K562 (cell line): ENCODE measurements at regions not wholly inside any gene's neighbourhood (a gene's known extent, or its start where the extent isn't known, plus 50 kb on each side); places are given as distances from the start of the nearest gene placed in this dataset.

Experiments
- ATAC-seq: fragments of 200-7000 bp; cut with Tn5 transposase; 3 replicates; pipeline ENCODE4 v1.9.1; 2020; ENCODE audit warnings: moderate library complexity
- BruUV-seq: library from RNA; stranded (reverse); fragments of 400-500 nt; replicated peaks from 2 replicates; lab custom pipeline; 2021; lab: Mats Ljungman, UMichigan
- CTCF ChIA-PET: fragments of 300-600 bp; formaldehyde crosslinking; extraction: SDS; loops from one replicate; lab custom pipeline; 2021; ENCODE audit warnings: low intra/inter-chr PET ratio; lab: Yijun Ruan, JAX
- POLR2A ChIA-PET: fragments of 300-600, 350-650 bp; sonication (Branson Sonifier 250); formaldehyde crosslinking; extraction: SDS; loops from one replicate; lab custom pipeline; 2021; ENCODE audit warnings: antibody characterized with exemption, inconsistent platforms; lab: Yijun Ruan, JAX
- DNase-seq, 4 experiments: peaks; one replicate each; pipeline versions ENCODE4 v3.0.0 to v3.0.0-alpha.2; 2011 to 2018; ENCODE audit warnings: low spot score in 3 of 4, mixed read lengths in 3 of 4; ENCODE audit errors: extremely low read depth in 1 of 4
- FAIRE-seq: peaks from 2 replicates; lab custom pipeline; 2011; peaks lifted over from hg19 to GRCh38; lab: Jason Lieb, UNC
- H2AFZ ChIP-seq: 2 replicates; pipeline ENCODE4 v1.6.0; 2011; ENCODE audit warnings: low read depth, low read length, control low read depth, inconsistent platforms
- H3K27ac ChIP-seq: fragments of 200-600 bp; 3 replicates; pipeline ENCODE4 v1.8.0; 2011; ENCODE audit warnings: low read depth, mild to moderate bottlenecking, control low read depth, inconsistent platforms, low read length, moderate library complexity, mixed read lengths; ENCODE audit errors: extremely low read depth
- H3K27me3 ChIP-seq, 2 experiments: fragments of 300-600 bp in 1 of 2; 2 replicates in 1 of 2; 3 replicates in 1 of 2; pipeline versions ENCODE4 v1.6.0 to v1.8.0; 2011; ENCODE audit warnings: inconsistent platforms in 2 of 2, low read length in 2 of 2, mild to moderate bottlenecking in 1 of 2, mixed read lengths in 1 of 2, moderate library complexity in 1 of 2; ENCODE audit not compliant: control insufficient read depth in 2 of 2, insufficient read depth in 2 of 2
- H3K36me3 ChIP-seq: fragments of 300-600 bp; 3 replicates; pipeline ENCODE4 v1.8.0; 2011; ENCODE audit warnings: mild to moderate bottlenecking, low read length, inconsistent platforms; ENCODE audit not compliant: control insufficient read depth, insufficient read depth
- H3K4me1 ChIP-seq, 2 experiments: fragments of 200-600 bp in 1 of 2; replicated peaks in 1 of 2; 2 replicates in 1 of 2; 3 replicates in 1 of 2; pipeline versions ENCODE4 v1.5.1 to v1.8.0; 2011; ENCODE audit warnings: inconsistent platforms in 2 of 2, low read length in 2 of 2, mild to moderate bottlenecking in 1 of 2, mixed read lengths in 1 of 2, moderate library complexity in 1 of 2; ENCODE audit not compliant: control insufficient read depth in 2 of 2, insufficient read depth in 2 of 2
- H3K4me2 ChIP-seq: 2 replicates; pipeline ENCODE4 v1.6.1; 2011; ENCODE audit warnings: low read length, control low read depth, inconsistent platforms, mixed read lengths; ENCODE audit not compliant: insufficient read depth
- H3K4me3 ChIP-seq: fragments of 200-600 bp; sonication (generic), shearing (Covaris generic); 2 replicates; pipeline ENCODE4 v1.5.1; 2016; ENCODE audit warnings: control low read depth, inconsistent platforms
- H3K79me2 ChIP-seq: fragments of 200-600 bp; 3 replicates; pipeline ENCODE4 v1.8.0; 2011; ENCODE audit warnings: low read length, inconsistent platforms; ENCODE audit not compliant: control insufficient read depth, insufficient read depth
- H3K9ac ChIP-seq, 2 experiments: 2 replicates each; pipeline versions ENCODE4 v1.6.0 to v1.6.1; 2011; ENCODE audit warnings: low read depth in 2 of 2, low read length in 2 of 2, control low read depth in 1 of 2, inconsistent platforms in 1 of 2, mild to moderate bottlenecking in 1 of 2, mixed read lengths in 1 of 2; ENCODE audit not compliant: insufficient read depth in 1 of 2
- H3K9me1 ChIP-seq: one replicate; pipeline ENCODE4 v1.6.0; 2011; ENCODE audit warnings: inconsistent platforms, mild to moderate bottlenecking, low read length, moderate library complexity; ENCODE audit not compliant: control insufficient read depth, insufficient read depth
- H3K9me3 ChIP-seq: replicated peaks from 2 replicates; pipeline ENCODE4 v1.5.1; 2011; ENCODE audit warnings: low read depth, low read length, inconsistent platforms; ENCODE audit not compliant: control insufficient read depth, insufficient read depth
- H4K20me1 ChIP-seq: replicated peaks from 2 replicates; pipeline ENCODE4 v1.6.1; 2011; ENCODE audit warnings: low read length, inconsistent platforms, mixed read lengths; ENCODE audit not compliant: control insufficient read depth, insufficient read depth
- MEF2A ChIP-seq: IDR thresholded peaks from 2 replicates; pipeline ENCODE4 v1.6.1; 2011; ENCODE audit warnings: low read depth, mild to moderate bottlenecking, low read length, moderate library complexity; ENCODE audit not compliant: control insufficient read depth
- MYBL2 ChIP-seq, 2 experiments: fragments of 450-650 bp in 1 of 2; sonication (generic) in 1 of 2; formaldehyde crosslinking in 1 of 2; IDR thresholded peaks; 2 replicates each; pipeline versions ENCODE4 v1.6.1 to v1.8.1; 2017 to 2022; ENCODE audit warnings: borderline replicate concordance in 1 of 2, inconsistent platforms in 1 of 2, low read depth in 1 of 2, mild to moderate bottlenecking in 1 of 2, missing genetic modification reagents in 1 of 2, moderate library complexity in 1 of 2
- RBM39 ChIP-seq: fragments of 200-400 bp; formaldehyde crosslinking; optimal IDR thresholded peaks from 2 replicates; pipeline ENCODE3; 2018; ENCODE audit warnings: low read depth, low read length
- ZNF184 ChIP-seq: sonication (generic); formaldehyde crosslinking; IDR thresholded peaks from 2 replicates; pipeline ENCODE4 v1.5.0; 2020; ENCODE audit warnings: missing genetic modification reagents
- in situ Hi-C: fragments of 300-500 bp; cut with MboI; formaldehyde crosslinking; loops from 4 replicates; pipeline ENCODE4 v1.15.0; 2018; ENCODE audit warnings: inconsistent platforms, mixed read lengths
- intact Hi-C: fragments of 100-400 bp; cut with micrococcal nuclease; formaldehyde crosslinking; loops from 2 replicates; pipeline ENCODE4 v1.14.2; 2022
- TF ChIP-seq, protein P1 (sequence below), 2 experiments: IDR thresholded peaks; 2 replicates each; pipeline ENCODE4 v1.6.1; 2011; ENCODE audit warnings: borderline replicate concordance in 1 of 2, control low read depth in 1 of 2, low read depth in 1 of 2, low read length in 1 of 2, mild to moderate bottlenecking in 1 of 2, mixed read lengths in 1 of 2, moderate library complexity in 1 of 2; ENCODE audit not compliant: insufficient read depth in 1 of 2, insufficient read length in 1 of 2, poor library complexity in 1 of 2, severe bottlenecking in 1 of 2; ENCODE audit errors: extremely low read depth in 1 of 2

DNA sequence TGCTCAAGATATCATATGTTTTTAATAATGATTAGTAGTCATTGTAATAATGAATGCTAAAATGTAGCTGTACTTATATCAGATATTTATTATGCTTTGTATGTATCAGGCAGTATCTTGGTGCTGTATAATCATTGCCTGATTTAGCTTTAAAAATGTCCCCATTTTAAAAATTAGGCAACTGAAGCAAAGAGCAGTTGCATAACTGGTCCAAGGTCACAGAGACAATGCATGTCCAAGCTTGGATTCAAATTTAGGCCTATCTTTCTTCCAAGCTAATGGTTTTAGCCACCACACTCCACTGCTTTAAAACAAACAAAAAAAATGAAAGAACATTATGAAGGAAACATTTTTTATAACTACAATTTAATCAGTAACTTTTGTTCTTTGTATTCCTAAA, 725.8 kb upstream of the RAG2 start:
- Histone ChIP-seq H3K4me1 (no peaks in the 10 kb centered on the region), H3K27me3 (no peaks in the 10 kb centered on the region), H3K9me3 (no peaks in the 10 kb centered on the region), H3K79me2 (no peaks in the 10 kb centered on the region), H3K4me2 (no peak overlapping the region), H3K9me1 (no peaks in the 10 kb centered on the region), H3K27ac (no peak overlapping the region), H2AFZ (no peak overlapping the region), H4K20me1 (no peaks in the 10 kb centered on the region), H3K36me3 (no peaks in the 10 kb centered on the region), H3K9ac (no peak overlapping the region), H3K4me3 (no peak overlapping the region)
- FAIRE-seq = no peak
- DNase-seq = no peak
- BruUV-seq = no TSS peak
- ChIA-PET CTCF (no interaction called here), POLR2A (no interaction called here)
- TF ChIP-seq, protein P1, sequence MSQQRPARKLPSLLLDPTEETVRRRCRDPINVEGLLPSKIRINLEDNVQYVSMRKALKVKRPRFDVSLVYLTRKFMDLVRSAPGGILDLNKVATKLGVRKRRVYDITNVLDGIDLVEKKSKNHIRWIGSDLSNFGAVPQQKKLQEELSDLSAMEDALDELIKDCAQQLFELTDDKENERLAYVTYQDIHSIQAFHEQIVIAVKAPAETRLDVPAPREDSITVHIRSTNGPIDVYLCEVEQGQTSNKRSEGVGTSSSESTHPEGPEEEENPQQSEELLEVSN (IDR thresholded peaks at IDR 0.05; ENCODE audit: borderline replicate concordance in 1 of 2, extremely low read depth in 1 of 2, insufficient read depth in 1 of 2, insufficient read length in 1 of 2, low read depth in 1 of 2, low read length in 1 of 2, poor library complexity in 1 of 2, severe bottlenecking in 1 of 2) = no peak
- TF ChIP-seq ZNF184 (CRISPR knock-in tag) (no peak), RBM39 (no peak), MYBL2 (IDR thresholded peaks at IDR 0.05; ENCODE audit: low read depth) (no peak), MYBL2 (CRISPR knock-in tag; IDR thresholded peaks at IDR 0.05; ENCODE audit: borderline replicate concordance) (no peak), MEF2A (no peak)
- in situ Hi-C loops = no loop called here
- intact Hi-C loops = no loop called here
- no peak for ATAC-seq
